PFSK-1 (cell line): ENCODE measurements at regions not wholly inside any gene's neighbourhood (a gene's known extent, or its start where the extent isn't known, plus 50 kb on each side); places are given as distances from the start of the nearest gene placed in this dataset.

Experiments used
- POLR2AphosphoS5 ChIP-seq: IDR thresholded peaks from 2 replicates; pipeline ENCODE4 v1.6.1; 2012; ENCODE audit warnings: low read depth, mild to moderate bottlenecking, control low read depth, low read length, moderate library complexity
- REST ChIP-seq, 2 experiments: IDR thresholded peaks; 2 replicates each; pipeline versions ENCODE4 v1.6.1 to v1.8.0; 2011 to 2012; ENCODE audit warnings: low read depth in 2 of 2, low read length in 2 of 2, control low read depth in 1 of 2, inconsistent platforms in 1 of 2, mild to moderate bottlenecking in 1 of 2, moderate library complexity in 1 of 2; ENCODE audit not compliant: insufficient read depth in 1 of 2
- SIN3A ChIP-seq: IDR thresholded peaks from 2 replicates; pipeline ENCODE4 v1.6.1; 2012; ENCODE audit warnings: mild to moderate bottlenecking, low read length, moderate library complexity, borderline replicate concordance; ENCODE audit not compliant: insufficient read depth
- TAF1 ChIP-seq: IDR thresholded peaks from 2 replicates; pipeline ENCODE4 v1.6.1; 2012; ENCODE audit warnings: low read length, control low read depth, borderline replicate concordance; ENCODE audit not compliant: insufficient read depth

DNA sequence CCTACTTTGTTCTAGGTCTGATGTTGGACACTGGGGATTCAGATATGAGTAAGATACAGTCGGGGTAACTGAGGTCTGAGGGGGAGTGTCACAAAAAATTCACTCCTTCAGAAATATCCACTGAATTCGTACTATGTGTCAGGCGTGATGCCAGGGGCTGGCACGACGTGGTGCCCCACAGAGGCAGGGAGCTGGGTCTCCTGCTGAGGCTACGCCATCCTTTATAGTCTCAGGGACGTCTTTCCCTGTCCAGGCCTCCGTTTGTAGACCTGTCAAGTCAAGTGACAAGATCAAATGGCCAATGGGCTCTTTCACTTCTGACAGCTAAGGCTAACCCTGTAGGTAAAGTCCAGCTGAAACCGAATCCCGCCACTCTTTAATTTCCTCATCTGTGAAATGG lies 118.8 kb upstream of the SMIM23 start:
- TF ChIP-seq POLR2AphosphoS5 (no peak), TAF1 (no peak), REST (IDR thresholded peaks at IDR 0.05; ENCODE audit: insufficient read depth in 1 of 2, low read depth in 2 of 2, low read length in 2 of 2) (no peak), SIN3A (no peak)
